ENCODE measurements at regions not wholly inside any gene's neighbourhood (a gene's known extent, or its start where the extent isn't known, plus 50 kb on each side); places are given as distances from the start of the nearest gene placed in this dataset.

GRCh38 chr6:24016857-24017256 is 109.2 kb upstream of the NRSN1 start:
- CTCF ChIA-PET = interaction anchor here (0.6 kb wide), 1 partner anchor 190 kb away, joined by 3 read pairs; no protein-coding TSS in a partner anchor

More at GRCh38 chr6:24016857-24017256, 109.2 kb upstream of the NRSN1 start:
- no TSS peak for BruUV-seq (replicated peaks)
- Histone ChIP-seq H2AFZ (replicated peaks; ENCODE audit: low read length, poor library complexity) (no peak overlapping the region), H4K8ac (ENCODE audit: low read depth in 2 of 2, low read length in 2 of 2) (no peak overlapping the region), H3K9me1 (ENCODE audit: insufficient read depth, low read length) (no peaks in the 10 kb centered on the region), H2AK9ac (replicated peaks; ENCODE audit: low read depth, low read length, poor library complexity) (no peak overlapping the region), H2BK15ac (ENCODE audit: low read depth, low read length) (no peak overlapping the region), H2BK120ac (ENCODE audit: low read depth, low read length) (no peak overlapping the region), H3K79me1 (ENCODE audit: low read depth in 1 of 2, low read length in 2 of 2) (no peaks in the 10 kb centered on the region), H4K5ac (ENCODE audit: low read depth, low read length) (no peak overlapping the region), H3K9me3 (ENCODE audit: control insufficient read depth, insufficient read depth, low read length) (peaks cover 2% of the 10 kb centered on the region; the same call in 1 of the 2 replicates), H3K14ac (replicated peaks; ENCODE audit: low read depth, low read length) (no peak overlapping the region), H4K20me1 (ENCODE audit: insufficient read depth, low read length) (no peaks in the 10 kb centered on the region), H2BK20ac (ENCODE audit: low read depth, low read length) (no peak overlapping the region), H3K18ac (ENCODE audit: low read depth, low read length) (no peak overlapping the region), H3K23ac (ENCODE audit: low read depth, low read length) (no peak overlapping the region), H3K27me3 (ENCODE audit: control insufficient read depth, insufficient read depth, low read length) (no peaks in the 10 kb centered on the region), H2BK5ac (ENCODE audit: low read depth, low read length, poor library complexity, severe bottlenecking) (no peak overlapping the region), H4K91ac (ENCODE audit: insufficient read depth, low read depth, low read length) (no peak overlapping the region), H3K4me2 (ENCODE audit: low read depth, low read length) (no peak overlapping the region), H3K4ac (ENCODE audit: low read depth, low read length) (no peak overlapping the region), H2AK5ac (ENCODE audit: low read depth, low read length) (no peak overlapping the region), H3K4me3 (ENCODE audit: insufficient read depth, low read depth, low read length) (no peak overlapping the region), H3K4me1 (ENCODE audit: control insufficient read depth, insufficient read depth, low read length) (no peaks in the 10 kb centered on the region), H3K56ac (ENCODE audit: extremely low read depth, insufficient read depth, low read length) (no peak overlapping the region), H3K9ac (ENCODE audit: low read depth, low read length) (no peak overlapping the region), H3K36me3 (ENCODE audit: control insufficient read depth, insufficient read depth, low read length) (no peaks in the 10 kb centered on the region), H3K27ac (ENCODE audit: insufficient read depth, low read length) (no peak overlapping the region)
- dilution Hi-C loops (cut with HindIII; ENCODE audit: low sequenced_read_pairs, unreplicated experiment) (no loop called here), intact Hi-C loops (cut with micrococcal nuclease) (no loop called here), in situ Hi-C loops (cut with MboI; ENCODE audit: low sequenced_read_pairs) (no loop called here)
- ATAC-seq (ENCODE audit: low read depth) (no peak), DNase-seq (no peak)
- peak; percentile 56 for TF ChIP-seq CEBPB (IDR thresholded peaks at IDR 0.05; ENCODE audit: low read depth, low read length)
- TF ChIP-seq NFE2L2 (IDR thresholded peaks at IDR 0.05; ENCODE audit: low read depth, low read length) = no peak
- POLR2A ChIA-PET (ENCODE audit: unreplicated experiment) = no interaction called here
- WGBS, 2 experiments (ENCODE audit: extremely low coverage in 2 of 2, insufficient read length in 1 of 2) = no CpG with 5 or more reads among the region's 4 CpGs
